Tibial nerve (tissue), 4 donors: ENCODE measurements at regions not wholly inside any gene's neighbourhood (a gene's known extent, or its start where the extent isn't known, plus 50 kb on each side); places are given as distances from the start of the nearest gene placed in this dataset.

Experiments
- EP300 ChIP-seq, 2 donors: sonication (generic); formaldehyde crosslinking; IDR thresholded peaks; one replicate each; pipeline ENCODE4 v1.6.1; 2017; ENCODE audit warnings: antibody characterized with exemption in 2 of 2, mild to moderate bottlenecking in 1 of 2
- POLR2A ChIP-seq, 2 donors: fragments of 450-650 bp; IDR thresholded peaks; one replicate each; pipeline ENCODE4 v1.6.1; 2017; ENCODE audit warnings: antibody characterized with exemption in 2 of 2, mild to moderate bottlenecking in 2 of 2, moderate library complexity in 2 of 2
- TF ChIP-seq, protein P1 (sequence below), 5 experiments: fragments of 200-600 bp in 3 of 5; fragments of 450-650 bp in 2 of 5; sonication (generic) in 3 of 5; IDR thresholded peaks; one replicate each; pipeline ENCODE4 v1.5.1; 2016 to 2019; ENCODE audit warnings: antibody characterized with exemption in 5 of 5, mild to moderate bottlenecking in 3 of 5, moderate library complexity in 2 of 5

DNA sequence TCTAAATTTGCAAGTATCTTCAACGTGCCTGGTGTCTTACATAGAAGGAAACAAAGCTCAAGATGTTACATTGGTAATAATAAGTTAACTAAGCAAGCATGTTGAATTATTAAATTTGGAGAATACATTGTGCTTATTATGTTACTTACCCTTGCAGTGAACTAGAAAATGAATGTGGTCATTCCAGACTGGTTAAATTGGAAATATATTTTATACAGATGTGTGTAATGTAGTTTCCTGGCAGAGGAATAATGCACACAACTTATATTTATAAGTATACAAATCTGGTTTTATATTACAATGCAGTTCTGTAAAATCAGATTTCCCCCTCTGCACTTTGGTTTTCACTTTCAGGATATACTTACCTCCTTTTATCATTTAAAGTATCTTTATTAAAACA is 159.9 kb upstream of the SLIT2 start:
- TF ChIP-seq, protein P1, sequence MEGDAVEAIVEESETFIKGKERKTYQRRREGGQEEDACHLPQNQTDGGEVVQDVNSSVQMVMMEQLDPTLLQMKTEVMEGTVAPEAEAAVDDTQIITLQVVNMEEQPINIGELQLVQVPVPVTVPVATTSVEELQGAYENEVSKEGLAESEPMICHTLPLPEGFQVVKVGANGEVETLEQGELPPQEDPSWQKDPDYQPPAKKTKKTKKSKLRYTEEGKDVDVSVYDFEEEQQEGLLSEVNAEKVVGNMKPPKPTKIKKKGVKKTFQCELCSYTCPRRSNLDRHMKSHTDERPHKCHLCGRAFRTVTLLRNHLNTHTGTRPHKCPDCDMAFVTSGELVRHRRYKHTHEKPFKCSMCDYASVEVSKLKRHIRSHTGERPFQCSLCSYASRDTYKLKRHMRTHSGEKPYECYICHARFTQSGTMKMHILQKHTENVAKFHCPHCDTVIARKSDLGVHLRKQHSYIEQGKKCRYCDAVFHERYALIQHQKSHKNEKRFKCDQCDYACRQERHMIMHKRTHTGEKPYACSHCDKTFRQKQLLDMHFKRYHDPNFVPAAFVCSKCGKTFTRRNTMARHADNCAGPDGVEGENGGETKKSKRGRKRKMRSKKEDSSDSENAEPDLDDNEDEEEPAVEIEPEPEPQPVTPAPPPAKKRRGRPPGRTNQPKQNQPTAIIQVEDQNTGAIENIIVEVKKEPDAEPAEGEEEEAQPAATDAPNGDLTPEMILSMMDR (IDR thresholded peaks at IDR 0.05), result no peak
- no peak for TF ChIP-seq POLR2A (IDR thresholded peaks at IDR 0.05)
- TF ChIP-seq EP300 (IDR thresholded peaks at IDR 0.05), result no peak
